ENCODE measurements at regions not wholly inside any gene's neighbourhood (a gene's known extent, or its start where the extent isn't known, plus 50 kb on each side); places are given as distances from the start of the nearest gene placed in this dataset.
"Not testable (repeated sequence)": the region's sequence is repeated elsewhere in the genome, so short reads cannot be mapped to it uniquely, and the experiment has no call there.

GRCh38 chr18:8913606-8914403 is 188.7 kb upstream of the NDUFV2 start:
- not testable (repeated sequence) for DNase-seq

DNA sequence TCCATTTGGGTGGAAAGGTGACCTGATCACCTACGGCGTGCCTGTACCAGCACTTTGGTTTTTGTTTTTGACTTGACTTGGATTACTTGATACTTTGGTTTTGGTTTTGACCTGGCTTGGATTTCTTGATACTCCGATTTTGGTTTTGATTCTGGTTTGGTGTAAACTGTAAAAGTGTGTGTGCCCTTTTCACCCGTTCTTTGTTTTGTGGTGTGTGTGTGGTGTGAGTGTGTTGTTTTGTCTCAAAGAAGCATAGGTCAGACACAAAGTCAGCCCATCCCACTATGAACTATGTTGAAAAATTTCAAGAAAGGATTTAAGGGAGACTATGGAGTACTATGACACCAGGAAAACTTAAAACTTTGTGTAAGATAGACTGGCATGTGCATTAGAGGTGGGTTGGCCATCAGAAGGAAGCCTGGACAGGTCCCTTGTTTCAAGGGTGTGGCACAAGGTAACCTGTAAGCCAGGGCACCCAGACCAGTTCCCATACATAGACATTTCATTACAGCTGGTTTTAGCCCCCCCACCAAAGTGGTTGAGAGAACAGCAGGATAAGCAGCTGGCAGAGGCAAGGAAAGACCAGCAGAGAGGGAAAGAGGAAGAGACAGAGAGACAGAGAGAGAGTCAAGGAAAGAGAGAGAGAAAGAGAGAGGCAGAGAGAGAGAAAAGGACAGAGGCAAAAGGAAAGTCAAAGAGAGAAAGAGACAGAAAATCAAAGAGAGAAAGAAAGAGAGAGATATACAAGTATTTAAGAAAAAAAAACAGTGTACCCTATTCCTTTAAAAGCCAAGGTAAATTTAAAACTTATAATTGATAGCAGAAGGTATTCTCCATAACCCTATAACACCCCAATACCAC is 187.9 kb upstream of the NDUFV2 start:
- DNase-seq = not testable (repeated sequence)

DNA sequence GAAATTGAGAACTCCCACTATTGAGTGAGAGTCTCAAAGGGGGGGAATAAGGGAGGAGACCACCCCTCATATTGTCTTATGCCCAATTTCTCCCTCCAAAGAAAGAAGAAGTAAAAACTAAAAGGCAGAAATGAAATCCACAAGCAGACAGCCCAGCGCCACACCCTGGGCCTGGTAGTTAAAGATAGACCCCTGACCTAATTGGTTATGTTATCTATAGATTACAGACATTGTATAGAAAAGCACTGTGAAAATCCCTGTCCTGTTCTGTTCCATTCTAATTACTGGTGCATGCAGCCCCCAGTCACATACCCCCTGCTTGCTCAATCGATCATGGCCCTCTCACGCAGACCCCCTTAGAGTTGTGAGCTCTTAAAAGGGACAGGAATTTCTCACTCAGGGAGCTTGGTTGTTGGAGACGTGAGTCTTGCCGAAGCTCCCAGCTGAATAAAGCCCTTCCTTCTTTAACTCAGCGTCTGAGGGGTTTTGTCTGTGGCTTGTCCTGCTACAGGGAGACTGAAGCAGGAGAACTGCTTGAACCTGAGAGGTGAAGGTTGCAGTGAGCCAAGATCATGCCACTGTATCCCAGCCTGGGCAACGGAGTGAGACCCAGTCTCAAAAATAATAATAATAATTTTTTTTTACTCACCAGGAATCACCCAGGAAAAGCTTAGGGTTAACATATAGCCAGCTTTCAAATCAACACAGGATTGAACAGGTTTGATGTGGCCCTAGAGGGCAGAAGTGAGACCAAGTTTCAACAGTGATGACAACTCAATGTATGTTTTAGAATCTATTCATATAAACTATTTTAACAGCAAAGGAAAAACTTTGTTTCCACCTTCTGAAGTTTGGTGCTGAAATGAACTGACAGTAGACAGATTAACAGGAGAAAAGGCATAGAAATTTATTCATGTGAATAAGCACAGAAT is 181.4 kb upstream of the NDUFV2 start:
- not testable (repeated sequence) for DNase-seq

DNA sequence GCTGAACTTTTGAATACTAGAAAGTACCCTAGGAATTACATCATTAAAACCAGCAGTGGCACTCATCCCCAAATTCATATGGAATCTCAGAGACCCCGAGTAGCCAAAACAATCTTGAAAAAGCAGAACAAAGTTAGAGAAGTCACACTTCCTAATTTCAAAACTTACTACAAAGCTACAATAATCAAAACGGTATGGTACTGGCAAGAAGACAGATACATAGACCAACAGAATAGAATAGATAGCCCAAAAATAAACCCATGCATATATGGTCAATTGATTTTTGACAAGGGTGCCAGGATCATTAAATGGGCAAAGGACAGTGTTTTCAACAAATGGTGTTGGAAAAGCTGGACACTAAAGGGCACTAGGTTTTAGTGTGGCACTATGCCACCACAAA is 176.0 kb upstream of the NDUFV2 start:
- no peak for DNase-seq

DNA sequence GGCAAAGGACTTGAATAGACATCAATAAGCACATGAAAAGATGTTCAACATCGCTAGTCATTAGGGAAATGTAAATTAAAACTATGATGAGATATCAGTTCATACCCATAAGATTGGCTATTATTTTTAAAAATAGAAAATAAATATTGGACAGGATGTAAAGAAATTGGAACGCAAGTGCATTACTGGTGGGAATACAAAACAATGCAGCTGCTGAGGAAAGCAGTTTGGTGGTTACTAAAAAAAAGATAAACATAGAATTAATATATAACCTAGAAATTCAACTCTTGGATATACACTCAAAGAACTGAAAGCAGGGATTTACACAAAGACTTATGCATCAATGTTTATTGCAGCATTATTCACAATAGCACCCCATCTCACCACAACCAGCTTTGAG is 174.5 kb upstream of the NDUFV2 start:
- no peak for DNase-seq

DNA sequence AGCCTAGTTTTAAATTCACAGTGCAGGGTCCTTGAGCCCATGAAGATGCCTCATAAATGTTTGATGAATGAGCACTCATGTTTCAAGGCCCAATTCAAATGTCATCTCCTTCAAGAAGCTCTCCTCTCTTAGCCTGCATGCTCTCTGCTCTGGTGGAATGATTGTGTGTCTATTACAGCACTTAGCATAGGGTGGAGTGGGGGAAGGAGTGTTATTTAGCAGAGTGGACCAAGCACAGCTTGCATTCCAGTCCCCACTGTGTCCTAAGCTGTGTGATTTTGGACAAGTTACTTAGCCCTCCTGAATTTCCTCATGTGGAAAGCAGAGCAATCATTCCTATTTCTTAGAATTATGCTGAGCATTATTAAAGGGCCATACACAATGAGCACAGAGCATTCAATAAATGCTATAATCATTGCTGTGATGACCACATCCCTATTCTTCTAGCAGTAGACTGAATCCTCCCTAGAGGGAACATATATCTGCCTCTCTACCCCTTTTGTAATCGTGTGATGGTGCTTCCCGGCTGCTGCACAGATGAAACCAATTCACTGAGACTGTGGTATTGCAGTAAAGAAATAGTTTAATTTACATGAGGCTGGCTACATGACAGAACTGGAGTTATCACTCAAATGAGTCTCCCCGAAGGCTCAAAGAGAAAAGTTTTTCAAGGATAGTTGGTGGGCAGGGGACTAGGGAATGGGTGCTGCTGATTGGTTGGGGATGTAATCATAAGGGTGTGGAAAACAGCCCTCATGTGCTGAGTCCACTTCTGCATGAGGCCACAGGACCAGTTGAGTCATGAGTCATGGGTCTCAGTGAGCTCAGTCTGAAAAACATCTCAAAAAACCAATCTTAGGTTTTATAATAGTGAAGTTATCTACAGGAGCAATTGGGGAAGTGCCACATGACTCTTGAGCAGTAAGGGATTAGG is 173.4 kb upstream of the NDUFV2 start:
- DNase-seq = no peak

- no peak for DNase-seq
These were observed 171.4 kb upstream of the NDUFV2 start for GRCh38 chr18:8930990-8931616.

DNA sequence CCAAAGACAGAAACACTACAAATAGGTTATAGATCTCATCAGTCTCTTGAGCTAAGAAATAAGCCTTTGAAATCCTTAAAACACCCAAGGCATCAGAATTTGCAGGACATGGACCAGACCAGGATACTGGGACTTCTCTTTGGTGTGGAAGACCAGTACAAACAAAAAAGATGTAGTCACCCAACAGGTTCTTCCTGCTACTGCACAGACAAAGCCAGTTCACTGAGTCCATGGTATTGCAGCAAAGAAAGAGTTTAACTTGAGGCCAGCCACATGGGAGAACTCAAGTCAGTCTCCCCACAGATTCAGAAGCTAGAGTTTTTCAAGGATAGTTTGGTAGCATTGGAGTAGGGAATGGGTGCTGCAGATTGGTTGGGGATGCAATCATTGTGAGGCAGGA is 169.6 kb upstream of the NDUFV2 start:
- no peak for DNase-seq

GRCh38 chr18:8933714-8934284 is 168.7 kb upstream of the NDUFV2 start:
- DNase-seq = no peak

GRCh38 chr18:8935346-8935745 is 167.2 kb upstream of the NDUFV2 start:
- DNase-seq = not testable (repeated sequence)

GRCh38 chr18:8936619-8937018 is 165.9 kb upstream of the NDUFV2 start:
- DNase-seq = no peak

DNA sequence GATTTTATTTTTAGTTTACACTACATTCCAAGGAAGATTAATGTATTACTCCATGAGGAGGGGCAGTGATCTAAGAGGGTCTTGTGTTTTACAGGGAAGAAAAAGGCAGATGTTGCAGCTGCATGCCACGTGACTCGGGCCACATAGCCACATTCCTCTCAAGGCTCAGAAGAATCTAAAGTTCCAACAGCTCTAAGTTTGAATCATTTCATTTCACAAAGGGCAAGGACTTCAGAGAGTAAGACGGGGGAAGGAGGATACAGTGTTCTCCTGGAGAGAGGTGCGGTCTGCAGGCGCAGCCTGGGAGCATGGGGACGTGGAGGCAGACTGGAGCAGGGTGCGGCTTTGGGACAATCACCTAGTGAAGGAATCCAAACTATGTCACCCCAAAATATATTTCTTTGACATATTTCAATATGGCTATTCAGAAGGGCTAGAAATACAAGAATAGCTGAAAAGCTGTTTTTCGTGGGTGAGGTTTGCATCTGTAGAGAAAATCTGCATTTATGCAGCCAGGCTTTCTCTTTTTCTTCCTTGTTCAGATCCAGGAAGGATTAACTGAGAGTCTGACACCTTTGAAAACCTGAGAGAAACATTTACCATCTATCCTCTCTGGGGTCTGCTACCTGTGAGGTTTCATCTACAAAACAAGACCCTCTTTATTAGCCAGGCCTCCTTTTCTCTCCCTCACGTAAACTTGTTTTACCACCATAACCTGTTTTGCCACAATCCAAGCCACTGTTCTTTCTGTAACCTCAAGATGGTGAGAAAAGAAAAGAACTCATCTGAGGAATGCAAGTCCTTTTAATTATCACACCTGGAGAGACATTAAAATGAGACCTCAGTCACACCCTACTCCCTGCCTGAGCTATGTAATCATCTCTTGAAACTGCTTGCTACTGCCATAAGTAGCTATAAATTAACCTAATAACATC is 165.1 kb upstream of the NDUFV2 start:
- DNase-seq = peak; percentile 44

DNA sequence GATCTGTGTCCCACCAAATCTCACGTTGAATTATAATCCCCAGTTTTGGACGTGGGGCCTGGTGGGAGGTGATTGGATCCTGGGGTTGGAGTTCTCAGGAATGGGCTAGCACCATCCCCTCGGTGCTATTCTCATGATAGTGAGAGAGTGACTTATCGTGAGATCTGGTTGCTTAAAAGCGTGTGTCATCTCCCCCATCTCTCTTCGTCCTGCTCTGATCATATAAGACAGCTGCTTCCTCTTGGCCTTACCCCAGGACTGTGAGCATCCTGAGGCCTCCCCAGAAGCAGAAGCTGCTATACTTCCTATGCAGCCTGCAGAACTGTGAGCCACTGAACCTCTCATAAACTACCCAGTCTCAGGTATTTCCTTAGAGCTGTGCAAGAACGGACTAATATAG is 163.7 kb upstream of the NDUFV2 start:
- DNase-seq = no peak

GRCh38 chr18:8942021-8942908 is 160.2 kb upstream of the NDUFV2 start:
- no peak for DNase-seq

DNA sequence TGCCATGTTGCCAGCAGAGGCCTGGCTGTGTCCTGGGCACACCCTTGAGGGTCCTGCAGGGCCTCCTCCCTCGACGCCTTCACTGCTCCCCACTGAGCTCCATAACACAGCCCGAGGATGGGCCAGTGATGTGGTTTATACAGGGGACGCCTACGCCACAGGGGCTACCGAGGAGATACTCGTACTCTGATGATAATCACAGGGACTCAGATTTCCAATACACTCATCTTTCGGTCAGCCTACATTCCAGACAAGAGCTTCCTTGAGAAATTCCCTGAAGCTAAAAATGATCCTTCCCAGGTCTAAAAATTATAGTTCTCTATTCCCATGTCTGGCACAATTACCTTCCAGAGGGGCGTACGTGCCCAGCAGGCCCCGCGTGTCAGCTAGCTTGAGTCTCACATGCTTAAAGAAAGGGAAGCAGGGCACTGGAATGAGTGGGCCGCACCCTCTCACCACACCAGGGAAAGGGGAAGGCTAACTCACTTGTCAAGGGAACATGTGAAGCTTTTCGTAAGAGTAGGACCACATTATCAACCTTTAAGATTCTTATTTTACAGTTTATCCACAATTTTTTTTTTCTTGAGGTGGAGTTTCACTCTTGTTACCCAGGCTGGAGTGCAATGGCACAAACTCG is 159.5 kb upstream of the NDUFV2 start:
- DNase-seq = no peak

GRCh38 chr18:8943900-8944870 is 158.3 kb upstream of the NDUFV2 start:
- DNase-seq = no peak

DNA sequence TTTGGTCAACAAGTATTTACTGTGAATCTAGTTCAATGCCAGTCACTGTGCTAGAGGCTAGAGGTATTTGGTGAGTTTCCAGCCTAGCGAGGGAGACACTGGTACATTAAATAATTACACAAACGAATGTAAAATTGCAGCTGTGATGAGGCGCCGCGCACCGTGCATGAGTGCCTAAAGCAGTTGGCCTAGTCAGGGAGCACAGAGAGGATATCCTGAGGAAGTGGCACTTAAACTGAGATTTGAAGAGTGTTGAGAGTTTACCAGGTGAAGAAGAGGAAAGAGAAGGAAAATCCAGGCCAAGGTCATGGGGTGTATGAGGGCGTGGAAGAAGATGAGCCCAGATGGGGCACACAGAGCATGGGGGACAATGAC is 157.6 kb upstream of the NDUFV2 start:
- DNase-seq = no peak
